Iris pigment epithelial cell (primary cell): ENCODE measurements at regions not wholly inside any gene's neighbourhood (a gene's known extent, or its start where the extent isn't known, plus 50 kb on each side); places are given as distances from the start of the nearest gene placed in this dataset.
A peak's percentile ranks its signal among the peaks of the same experiment; 100 is the strongest.

ENCODE experiments used
- DNase-seq: peaks from one replicate; pipeline ENCODE4 v3.0.0-alpha.2; 2011; ENCODE audit warnings: low read depth

GRCh38 chr14:55767286-55767685, 187.3 kb downstream of the KTN1 start:
- DNase-seq = no peak

- DNase-seq = no peak
These were observed 189.9 kb downstream of the KTN1 start for GRCh38 chr14:55769877-55770276.

GRCh38 chr14:55771242-55771981, 191.4 kb downstream of the KTN1 start:
- DNase-seq = no peak

- DNase-seq = no peak
These were observed 192.5 kb downstream of the KTN1 start for GRCh38 chr14:55772486-55772885.

DNA sequence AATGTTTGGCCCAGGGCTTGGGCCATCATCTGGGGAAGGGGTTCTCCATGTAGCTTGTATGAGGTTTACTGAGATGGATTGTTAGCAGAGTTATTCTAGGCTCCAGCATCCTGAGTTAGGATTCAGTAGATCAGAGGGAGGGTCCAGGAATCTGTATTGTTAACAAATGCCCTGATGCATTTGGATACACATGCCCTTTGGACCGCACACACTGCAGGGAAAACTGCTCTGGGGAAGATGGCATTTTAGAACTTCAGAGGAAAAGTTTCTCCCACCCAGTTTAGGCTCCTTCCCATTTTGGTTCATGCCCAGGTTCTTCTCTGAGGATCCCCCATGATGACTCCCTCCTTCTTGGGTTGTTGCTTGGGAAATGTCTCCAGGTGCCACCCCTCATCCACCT, 193.3 kb downstream of the KTN1 start:
- no peak for DNase-seq

DNA sequence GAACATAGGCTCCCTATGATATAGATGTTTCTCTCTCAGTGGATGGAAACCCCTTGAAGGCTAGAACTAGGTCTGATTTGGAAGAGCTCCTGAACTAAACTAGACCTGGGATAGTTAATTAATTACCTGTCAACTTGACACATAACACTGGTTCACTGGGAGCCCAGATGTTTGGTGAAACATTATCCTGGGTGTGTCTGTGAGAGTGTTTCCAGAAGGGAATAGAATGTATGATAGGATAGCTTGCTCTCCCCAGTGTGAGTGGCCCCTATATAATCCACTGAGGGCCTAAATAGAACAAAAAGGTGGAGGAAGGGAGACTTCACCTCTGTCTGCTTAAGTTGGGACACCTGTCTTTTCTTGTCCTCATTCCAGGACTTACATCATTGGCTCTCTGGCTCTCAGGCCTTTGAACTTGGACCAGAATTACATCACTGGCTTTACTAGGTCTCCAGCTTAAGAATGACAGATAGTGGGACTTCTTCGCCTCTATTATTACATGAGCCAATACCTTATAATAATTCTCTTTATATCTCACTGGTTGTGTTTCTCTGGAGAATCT, 194.1 kb downstream of the KTN1 start:
- no peak for DNase-seq

- DNase-seq = no peak
These were observed 197.9 kb downstream of the KTN1 start for GRCh38 chr14:55777877-55778276.

- DNase-seq = peak; percentile 87
These were observed 200.3 kb downstream of the KTN1 start for GRCh38 chr14:55780156-55780946.

DNA sequence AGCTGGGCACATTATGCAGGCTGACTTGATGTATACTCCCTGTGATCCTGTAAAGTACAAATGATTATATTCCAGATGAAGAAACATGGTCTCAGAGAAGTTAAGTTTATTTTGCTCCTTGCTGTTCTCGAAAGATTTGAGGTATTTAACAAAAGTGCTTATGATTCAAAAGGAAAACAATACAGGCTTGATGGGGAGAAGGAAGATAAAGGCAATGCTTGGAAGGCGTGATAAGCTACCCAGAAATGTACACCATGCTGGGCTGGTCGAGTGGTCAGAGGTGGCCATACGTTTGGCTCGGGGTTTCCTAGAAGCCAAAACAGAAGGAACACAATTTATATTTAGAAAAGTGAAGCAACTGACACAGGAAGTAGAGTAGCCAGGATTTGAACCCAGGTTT, 201.0 kb downstream of the KTN1 start:
- DNase-seq = peak; percentile 39

GRCh38 chr14:55782166-55782565, 202.2 kb downstream of the KTN1 start:
- peak; percentile 50 for DNase-seq

DNA sequence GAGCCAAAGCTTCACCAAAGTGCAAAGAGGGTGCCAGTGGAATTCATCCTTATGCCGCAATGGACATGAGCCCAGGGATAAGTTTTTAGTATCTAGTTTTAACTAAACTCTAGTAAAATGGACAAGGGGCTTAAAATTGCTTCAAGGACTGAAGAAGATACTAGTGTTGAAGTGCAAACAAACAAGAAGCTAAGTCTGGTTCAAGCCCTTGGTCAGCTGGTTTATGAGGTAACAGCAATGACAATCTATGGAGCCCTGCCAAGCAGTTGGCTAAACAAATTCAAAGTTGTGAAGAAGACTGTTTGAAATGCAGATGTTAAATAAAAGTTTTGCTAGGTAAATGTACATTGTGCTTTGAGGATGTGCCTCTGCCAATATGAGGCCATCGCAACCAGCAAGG, 209.4 kb downstream of the KTN1 start:
- peak; percentile 77 for DNase-seq

DNA sequence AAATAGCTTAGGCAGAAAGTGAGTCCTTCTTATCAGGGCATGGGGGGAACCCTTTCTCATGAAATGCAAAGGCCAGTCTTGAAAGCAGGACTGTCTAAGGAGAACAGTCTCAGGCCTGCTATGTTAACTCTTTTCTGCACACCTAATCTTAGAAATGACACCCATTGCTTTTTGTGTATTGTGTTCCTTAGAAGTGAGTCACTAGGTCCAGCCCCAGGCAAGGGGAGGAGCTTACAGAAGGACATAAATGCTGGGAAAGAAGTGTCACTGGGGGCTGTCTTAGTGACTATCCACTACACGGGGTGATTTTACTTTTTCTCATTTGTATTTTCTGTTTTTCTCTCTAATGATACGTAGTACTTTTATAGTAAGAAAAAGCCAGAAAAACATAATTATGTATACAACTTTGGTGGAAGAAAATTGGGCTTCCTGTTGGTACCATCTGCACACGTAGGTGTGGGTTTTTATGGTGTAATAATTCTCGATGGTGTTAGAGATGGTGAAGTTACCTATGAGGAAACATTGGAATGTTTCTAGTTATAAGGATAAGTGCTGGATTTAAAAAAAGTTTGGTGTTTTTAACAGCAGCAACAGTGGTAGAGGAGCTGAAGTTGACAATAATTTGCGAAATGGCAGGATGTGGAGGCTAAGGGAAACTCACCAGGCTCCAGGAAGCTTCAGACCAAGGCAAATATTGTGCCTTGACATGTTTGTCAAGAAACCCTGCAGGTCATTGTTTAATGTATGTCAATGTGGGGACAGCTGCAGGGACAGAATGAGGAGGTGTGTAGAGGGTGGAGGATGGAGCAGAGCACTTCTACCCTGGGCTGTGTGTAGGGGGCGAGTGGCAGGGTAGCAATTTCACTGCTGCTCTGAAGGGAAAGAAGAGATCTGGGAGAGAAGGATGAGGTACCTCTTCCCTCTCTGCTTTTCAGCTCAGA, 214.9 kb downstream of the KTN1 start:
- peak; percentile 54 for DNase-seq

DNA sequence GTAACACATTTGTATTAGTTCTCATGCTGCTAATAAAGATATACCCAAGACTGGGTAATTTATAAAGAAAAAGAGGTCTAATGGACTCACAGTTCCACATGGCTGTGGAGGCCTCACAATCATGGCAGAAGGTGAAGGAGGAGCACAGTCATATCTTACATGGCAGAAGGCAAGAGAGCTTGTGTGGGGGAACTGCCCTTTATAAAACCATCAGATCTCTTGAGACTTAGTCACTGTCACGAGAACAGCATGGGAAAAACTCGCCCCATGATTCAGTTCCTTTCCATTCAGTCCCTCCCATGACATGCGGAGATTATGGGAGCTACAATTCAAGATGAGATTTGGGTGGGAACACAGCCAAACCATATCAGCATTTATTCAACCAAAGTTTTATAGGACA, 216.5 kb downstream of the KTN1 start:
- DNase-seq = peak; percentile 45

- DNase-seq = no peak
These were observed 218.4 kb downstream of the KTN1 start for GRCh38 chr14:55798406-55798805.

DNA sequence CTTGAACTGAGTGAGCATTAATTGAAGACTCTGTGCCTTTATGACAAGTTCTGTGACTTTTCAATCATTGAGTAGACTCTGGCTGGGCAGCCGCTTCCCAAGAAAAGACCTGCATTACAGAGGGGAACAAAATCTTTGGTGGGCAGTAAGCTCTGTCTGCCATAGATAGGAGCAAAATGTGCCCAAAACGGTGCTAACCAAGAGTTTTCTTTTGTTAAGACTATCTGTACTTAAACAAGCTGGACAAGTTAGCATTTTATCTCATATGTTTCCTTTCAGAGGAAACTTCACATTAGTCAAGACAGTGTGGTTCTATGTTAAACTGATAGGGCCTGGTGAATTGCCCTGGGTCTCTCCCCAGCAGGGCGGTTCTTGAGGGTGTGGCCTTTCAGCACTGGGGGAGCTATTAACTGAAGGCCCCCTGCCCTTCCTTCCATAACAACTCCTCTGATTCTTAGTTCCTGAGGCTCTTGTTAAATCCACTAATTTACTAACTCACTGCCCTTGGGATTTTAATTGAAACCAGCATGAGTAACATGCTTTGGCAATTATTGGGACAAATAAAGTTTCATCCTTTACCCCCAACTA, 219.6 kb downstream of the KTN1 start:
- DNase-seq = no peak

DNA sequence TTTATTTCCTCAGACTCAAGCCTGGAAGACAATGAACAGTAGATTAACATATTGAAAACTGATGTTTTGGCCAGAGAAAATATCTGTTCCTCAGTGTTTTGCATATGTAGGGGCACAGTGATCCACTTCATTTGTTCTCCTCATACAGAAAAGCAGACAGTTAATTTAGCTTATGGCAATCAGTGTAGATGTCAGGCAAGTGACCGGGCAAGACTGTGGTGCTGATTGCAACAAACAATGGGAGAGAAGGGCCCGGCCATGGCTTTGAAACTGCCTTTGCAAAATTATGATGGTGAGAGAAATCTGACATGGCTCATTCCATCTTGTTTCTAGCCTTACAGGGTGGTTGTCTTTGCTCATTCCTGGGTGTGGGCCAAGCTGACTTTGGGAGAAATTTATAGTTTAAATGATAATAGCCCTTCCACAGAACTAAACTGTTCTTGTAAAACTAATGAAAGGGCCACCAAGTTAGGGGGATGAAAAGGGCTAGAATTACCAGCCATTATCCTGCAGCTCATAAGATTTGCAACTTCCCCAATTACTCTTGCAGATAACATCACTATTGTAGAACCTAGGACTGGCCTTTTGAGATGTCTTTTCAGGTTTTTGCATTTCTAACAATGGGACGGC, 220.3 kb downstream of the KTN1 start:
- no peak for DNase-seq

GRCh38 chr14:55801121-55801520, 221.1 kb downstream of the KTN1 start:
- DNase-seq = no peak

DNA sequence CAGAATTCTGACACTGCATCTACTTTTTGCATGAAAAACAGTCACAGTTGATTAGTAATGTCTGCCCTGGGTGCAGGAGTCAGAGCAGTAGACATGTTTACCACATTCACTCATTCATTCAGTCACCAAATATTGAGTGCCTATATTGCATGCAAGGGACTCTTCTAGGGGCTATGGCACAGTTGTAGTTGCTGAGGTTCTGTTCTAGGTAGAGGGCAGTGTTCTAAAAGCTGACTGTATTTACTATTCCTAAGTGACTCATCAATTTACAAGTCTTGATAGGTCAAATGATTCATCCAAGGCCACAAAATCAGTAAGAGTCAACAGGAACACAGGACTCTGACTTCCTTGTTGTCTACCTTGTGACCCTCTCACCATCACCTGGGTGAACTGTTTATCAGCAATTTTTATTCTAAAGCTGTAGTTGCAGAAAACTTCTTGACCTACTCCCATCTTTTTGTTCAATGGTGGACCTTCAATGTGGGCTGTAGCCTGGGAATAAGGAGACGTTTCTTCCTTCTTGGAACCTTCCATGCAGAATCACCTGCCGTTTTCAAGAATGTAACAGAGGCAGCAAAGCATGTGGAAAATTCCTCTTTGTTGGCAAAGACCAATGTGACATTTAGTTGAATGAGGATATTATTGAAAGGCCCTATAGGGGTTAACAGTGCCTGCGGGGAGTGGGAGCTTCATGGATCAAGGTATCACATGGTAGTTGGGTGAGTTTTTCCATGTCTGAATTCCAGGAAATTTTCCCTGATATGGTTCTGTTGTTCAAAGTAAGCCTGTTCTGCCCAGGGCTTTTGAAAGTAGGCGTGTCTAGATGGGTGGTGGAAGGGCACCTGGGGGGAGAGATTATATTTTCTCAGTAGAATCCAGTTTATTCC, 223.2 kb downstream of the KTN1 start:
- DNase-seq = peak; percentile 68

DNA sequence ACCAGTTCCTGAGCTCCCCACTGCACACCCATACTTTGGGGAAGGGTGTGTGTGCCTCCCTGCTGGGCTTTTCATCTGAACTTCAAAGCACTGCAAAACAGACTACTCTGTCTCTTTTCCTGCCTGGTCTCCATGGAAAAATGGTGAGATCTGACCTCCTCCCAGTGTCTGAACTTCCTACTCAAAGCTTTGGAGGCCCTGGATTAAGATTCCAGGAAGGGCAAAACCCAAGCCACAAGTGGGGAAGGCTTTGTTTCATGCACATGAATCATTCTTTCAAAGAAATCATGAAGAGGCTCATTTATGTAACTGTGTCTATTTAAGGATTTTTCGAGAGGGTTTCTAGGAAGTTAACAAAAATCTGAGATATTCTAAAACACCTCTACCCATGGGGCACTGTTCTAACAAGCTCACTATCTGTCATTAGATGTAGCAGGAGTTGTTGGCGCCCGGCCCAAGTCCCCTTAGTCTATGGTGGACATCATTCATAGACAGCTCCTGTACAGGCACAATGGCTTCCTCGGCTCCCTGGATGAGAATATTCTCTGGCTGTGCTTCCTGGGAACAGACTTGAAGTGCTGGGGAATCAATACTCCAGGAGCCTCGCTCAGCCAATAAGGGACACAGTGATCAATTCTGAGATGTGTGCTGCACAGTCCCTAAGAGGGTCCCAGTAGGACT, 224.0 kb downstream of the KTN1 start:
- DNase-seq = no peak

DNA sequence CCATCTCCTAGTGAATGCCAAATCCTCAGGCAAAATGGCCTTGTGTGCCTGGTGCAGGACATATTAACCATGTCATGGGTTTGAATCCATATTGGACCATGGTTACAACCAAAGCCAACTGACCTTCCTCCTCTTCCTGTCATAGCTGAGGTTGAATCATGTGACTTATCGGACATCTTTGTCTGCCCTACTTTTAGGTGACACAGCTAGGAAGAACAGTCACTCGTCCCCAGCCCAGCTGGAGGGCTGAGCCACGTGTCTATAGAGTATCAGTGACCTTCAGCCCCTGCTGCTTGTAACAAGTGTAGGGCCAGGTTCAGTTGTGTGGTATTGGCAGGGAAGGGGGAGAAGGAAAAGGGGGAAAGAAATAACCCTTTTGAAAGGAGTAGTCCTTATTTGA, 225.2 kb downstream of the KTN1 start:
- no peak for DNase-seq
